Spleen (tissue), 7 donors: ENCODE measurements at regions not wholly inside any gene's neighbourhood (a gene's known extent, or its start where the extent isn't known, plus 50 kb on each side); places are given as distances from the start of the nearest gene placed in this dataset.

ENCODE experiments used
- CTCF ChIP-seq, 11 experiments: fragments of 200-600 bp in 7 of 11; fragments of 450-650 bp in 4 of 11; sonication (generic) in 4 of 11; IDR thresholded peaks in 8 of 11; conservative IDR thresholded peaks in 3 of 11; 1 replicate in 7 of 11; 2 replicates in 4 of 11; pipeline versions ENCODE4 v1.4.0 to v1.8.0; 2016 to 2021; ENCODE audit warnings: antibody characterized with exemption in 11 of 11, inconsistent platforms in 4 of 11, mild to moderate bottlenecking in 1 of 11
- POLR2A ChIP-seq, 3 donors: fragments of 450-650 bp; IDR thresholded peaks; one replicate each; pipeline ENCODE4 v1.5.1; 2017; ENCODE audit warnings: antibody characterized with exemption in 3 of 3, mild to moderate bottlenecking in 1 of 3
- POLR2AphosphoS5 ChIP-seq, 3 donors: sonication (generic); formaldehyde crosslinking; IDR thresholded peaks; one replicate each; pipeline ENCODE4 v1.5.1; 2017; ENCODE audit warnings: antibody characterized with exemption in 3 of 3
- donor health status: DM: no; HTN: no; CAD: no; lungs with moderate emphysema.
- donor health status: DM: no; HTN: no; CAD: no.
- donor health status: DM: no; HTN: no; CAD: no.

GRCh38 chr2:12173943-12174340 lies 427.5 kb downstream of the LPIN1 start:
- TF ChIP-seq CTCF (IDR thresholded peaks at IDR 0.05 in 8 of 11, conservative IDR thresholded peaks at IDR 0.05 in 3 of 11) (no peak), POLR2A (IDR thresholded peaks at IDR 0.05) (no peak), POLR2AphosphoS5 (IDR thresholded peaks at IDR 0.05) (no peak)
